GM20000 (cell line): ENCODE measurements at regions not wholly inside any gene's neighbourhood (a gene's known extent, or its start where the extent isn't known, plus 50 kb on each side); places are given as distances from the start of the nearest gene placed in this dataset.
"Not testable (repeated sequence)": the region's sequence is repeated elsewhere in the genome, so short reads cannot be mapped to it uniquely, and the experiment has no call there.

Experiments used
- DNase-seq: peaks from one replicate; pipeline ENCODE4 v3.0.0; 2012; ENCODE audit warnings: low spot score
- CTCF ChIP-seq: IDR thresholded peaks from 2 replicates; pipeline ENCODE4 v1.5.1; 2012; ENCODE audit warnings: mild to moderate bottlenecking, control low read depth; ENCODE audit errors: extremely low read depth, missing control alignments

GRCh38 chr6:168934660-168935627 is 318.7 kb downstream of the THBS2 start:
- no peak for DNase-seq
- TF ChIP-seq CTCF: no peak

- DNase-seq: not testable (repeated sequence)
Observed at GRCh38 chr6:168932171-168932570, 321.5 kb downstream of the THBS2 start.

GRCh38 chr6:168931072-168931471 is 322.6 kb downstream of the THBS2 start:
- DNase-seq: not testable (repeated sequence)

- no peak for TF ChIP-seq CTCF
- no peak for DNase-seq
Observed at GRCh38 chr6:168929871-168930450, 323.7 kb downstream of the THBS2 start.

- no peak for DNase-seq
- no peak for TF ChIP-seq CTCF
Observed at GRCh38 chr6:168928012-168928411, 325.6 kb downstream of the THBS2 start.

GRCh38 chr6:168927026-168927425 is 326.6 kb downstream of the THBS2 start:
- no peak for TF ChIP-seq CTCF
- no peak for DNase-seq

GRCh38 chr6:168926306-168926705 is 327.3 kb downstream of the THBS2 start:
- TF ChIP-seq CTCF: no peak
- DNase-seq: no peak

- DNase-seq: no peak
Observed at GRCh38 chr6:168925671-168926070, 328.0 kb downstream of the THBS2 start.

More at GRCh38 chr6:168925671-168926070, 328.0 kb downstream of the THBS2 start:
- TF ChIP-seq CTCF: no peak
